Colonic mucosa (tissue), 4 donors: ENCODE measurements at regions not wholly inside any gene's neighbourhood (a gene's known extent, or its start where the extent isn't known, plus 50 kb on each side); places are given as distances from the start of the nearest gene placed in this dataset.

Experiments used
- DNase-seq: peaks from one replicate; pipeline ENCODE4 v3.0.0-alpha.2; 2020
- H3K27ac ChIP-seq: fragments of 200-600 bp; one replicate; pipeline ENCODE4 v1.8.0; 2021
- H3K27me3 ChIP-seq: fragments of 200-600 bp; one replicate; pipeline ENCODE4 v1.8.0; 2021
- H3K36me3 ChIP-seq: fragments of 200-600 bp; one replicate; pipeline ENCODE4 v1.8.0; 2021
- H3K4me1 ChIP-seq: fragments of 200-600 bp; one replicate; pipeline ENCODE4 v1.8.0; 2021; ENCODE audit warnings: mild to moderate bottlenecking
- H3K4me3 ChIP-seq: fragments of 200-600 bp; one replicate; pipeline ENCODE4 v1.8.0; 2021
- H3K9ac ChIP-seq, 2 donors: one replicate each; pipeline ENCODE4 v1.7.0; 2013; ENCODE audit warnings: control low read depth in 2 of 2, low read depth in 2 of 2, low read length in 2 of 2
- H3K9me3 ChIP-seq: fragments of 200-600 bp; one replicate; pipeline ENCODE4 v1.8.0; 2021
- CTCF ChIP-seq: fragments of 200-600 bp; IDR thresholded peaks from one replicate; pipeline ENCODE4 v1.8.0; 2022; ENCODE audit warnings: antibody characterized with exemption, mild to moderate bottlenecking
- intact Hi-C: fragments of 100-400 bp; cut with DNase I; formaldehyde crosslinking; loops from one replicate; pipeline ENCODE4 v1.14.1; 2022
- donor health status: healthy.
- donor health status: DM: no; HTN: no; CAD: no.
- donor health status: DM: no; HTN: no; CAD: no.

- Histone ChIP-seq H3K27ac (no peak overlapping the region), H3K9me3 (no peaks in the 10 kb centered on the region), H3K9ac (no peak overlapping the region), H3K4me1 (no peaks in the 10 kb centered on the region), H3K27me3 (no peaks in the 10 kb centered on the region), H3K4me3 (no peak overlapping the region), H3K36me3 (no peaks in the 10 kb centered on the region)
- no peak for DNase-seq
- intact Hi-C loops, result no loop called here
- TF ChIP-seq CTCF, result no peak
Observed at GRCh38 chr13:21936674-21937073, 265.8 kb downstream of the FGF9 start.

GRCh38 chr13:21938168-21938567 lies 267.3 kb downstream of the FGF9 start:
- Histone ChIP-seq H3K27me3 (no peaks in the 10 kb centered on the region), H3K4me3 (no peak overlapping the region), H3K9ac (no peak overlapping the region), H3K9me3 (no peaks in the 10 kb centered on the region), H3K36me3 (no peaks in the 10 kb centered on the region), H3K27ac (no peak overlapping the region), H3K4me1 (no peaks in the 10 kb centered on the region)
- no peak for DNase-seq
- TF ChIP-seq CTCF, result no peak
- intact Hi-C loops, result no loop called here

GRCh38 chr13:21938636-21939035 lies 267.8 kb downstream of the FGF9 start:
- H3K27me3 ChIP-seq, result no peaks in the 10 kb centered on the region
- no peak for DNase-seq
- no peak overlapping the region for H3K4me3 ChIP-seq
- H3K9me3 ChIP-seq, result no peaks in the 10 kb centered on the region
- TF ChIP-seq CTCF, result no peak
- H3K36me3 ChIP-seq, result no peaks in the 10 kb centered on the region
- no peak overlapping the region for H3K9ac ChIP-seq
- no peaks in the 10 kb centered on the region for H3K4me1 ChIP-seq
- H3K27ac ChIP-seq, result no peak overlapping the region
- intact Hi-C loops, result no loop called here

GRCh38 chr13:21942061-21942460 lies 271.2 kb downstream of the FGF9 start:
- H3K36me3 ChIP-seq, result no peaks in the 10 kb centered on the region
- H3K9me3 ChIP-seq, result no peaks in the 10 kb centered on the region
- no peak for TF ChIP-seq CTCF
- intact Hi-C loops, result no loop called here
- H3K27me3 ChIP-seq, result no peaks in the 10 kb centered on the region
- no peaks in the 10 kb centered on the region for H3K4me1 ChIP-seq
- H3K4me3 ChIP-seq, result no peak overlapping the region
- no peak overlapping the region for H3K9ac ChIP-seq
- H3K27ac ChIP-seq, result no peak overlapping the region
- no peak for DNase-seq

GRCh38 chr13:21944610-21945009 lies 273.7 kb downstream of the FGF9 start:
- Histone ChIP-seq H3K27ac (no peak overlapping the region), H3K27me3 (no peaks in the 10 kb centered on the region), H3K9ac (no peak overlapping the region), H3K36me3 (no peaks in the 10 kb centered on the region), H3K9me3 (no peaks in the 10 kb centered on the region), H3K4me3 (no peak overlapping the region), H3K4me1 (no peaks in the 10 kb centered on the region)
- no peak for DNase-seq
- intact Hi-C loops, result no loop called here
- no peak for TF ChIP-seq CTCF

GRCh38 chr13:21945195-21945594 lies 274.3 kb downstream of the FGF9 start:
- TF ChIP-seq CTCF, result no peak
- Histone ChIP-seq H3K9ac (no peak overlapping the region), H3K4me1 (no peaks in the 10 kb centered on the region), H3K9me3 (no peaks in the 10 kb centered on the region), H3K27ac (no peak overlapping the region), H3K4me3 (no peak overlapping the region), H3K36me3 (no peaks in the 10 kb centered on the region), H3K27me3 (no peaks in the 10 kb centered on the region)
- DNase-seq, result no peak
- intact Hi-C loops, result no loop called here
